Suprapubic skin (tissue), 3 donors: ENCODE measurements at regions not wholly inside any gene's neighbourhood (a gene's known extent, or its start where the extent isn't known, plus 50 kb on each side); places are given as distances from the start of the nearest gene placed in this dataset.

Source experiments
- POLR2A ChIP-seq, 2 donors: fragments of 450-650 bp; IDR thresholded peaks; one replicate each; pipeline ENCODE4 v1.6.1; 2017; ENCODE audit warnings: antibody characterized with exemption in 2 of 2, mild to moderate bottlenecking in 2 of 2, moderate library complexity in 2 of 2
- TF ChIP-seq, protein P1 (sequence below), 2 donors: fragments of 200-600 bp in 1 of 2; fragments of 450-650 bp in 1 of 2; sonication (generic) in 1 of 2; IDR thresholded peaks; one replicate each; pipeline ENCODE4 v1.5.1; 2016 to 2019; ENCODE audit warnings: antibody characterized with exemption in 2 of 2, mild to moderate bottlenecking in 1 of 2, moderate library complexity in 1 of 2

DNA sequence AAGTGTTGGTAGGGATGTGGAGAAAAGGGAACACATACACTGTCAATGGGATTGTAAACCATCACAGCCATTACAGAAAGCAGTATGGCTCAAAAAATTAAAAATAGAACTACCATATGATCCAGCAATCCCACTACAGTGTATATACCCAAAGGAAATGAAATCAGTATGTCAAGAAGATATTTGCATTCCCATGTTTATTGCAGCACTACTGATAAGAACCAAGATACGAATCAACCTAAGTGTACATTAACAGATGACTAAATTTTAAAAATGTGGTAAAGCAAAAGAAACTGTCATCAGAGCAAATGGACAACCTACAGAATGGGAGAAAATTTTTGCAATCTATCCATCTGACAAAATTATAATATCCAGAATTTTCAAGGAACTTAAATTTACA is 290.4 kb downstream of the IPMK start:
- TF ChIP-seq, protein P1, sequence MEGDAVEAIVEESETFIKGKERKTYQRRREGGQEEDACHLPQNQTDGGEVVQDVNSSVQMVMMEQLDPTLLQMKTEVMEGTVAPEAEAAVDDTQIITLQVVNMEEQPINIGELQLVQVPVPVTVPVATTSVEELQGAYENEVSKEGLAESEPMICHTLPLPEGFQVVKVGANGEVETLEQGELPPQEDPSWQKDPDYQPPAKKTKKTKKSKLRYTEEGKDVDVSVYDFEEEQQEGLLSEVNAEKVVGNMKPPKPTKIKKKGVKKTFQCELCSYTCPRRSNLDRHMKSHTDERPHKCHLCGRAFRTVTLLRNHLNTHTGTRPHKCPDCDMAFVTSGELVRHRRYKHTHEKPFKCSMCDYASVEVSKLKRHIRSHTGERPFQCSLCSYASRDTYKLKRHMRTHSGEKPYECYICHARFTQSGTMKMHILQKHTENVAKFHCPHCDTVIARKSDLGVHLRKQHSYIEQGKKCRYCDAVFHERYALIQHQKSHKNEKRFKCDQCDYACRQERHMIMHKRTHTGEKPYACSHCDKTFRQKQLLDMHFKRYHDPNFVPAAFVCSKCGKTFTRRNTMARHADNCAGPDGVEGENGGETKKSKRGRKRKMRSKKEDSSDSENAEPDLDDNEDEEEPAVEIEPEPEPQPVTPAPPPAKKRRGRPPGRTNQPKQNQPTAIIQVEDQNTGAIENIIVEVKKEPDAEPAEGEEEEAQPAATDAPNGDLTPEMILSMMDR (IDR thresholded peaks at IDR 0.05): no peak
- TF ChIP-seq POLR2A (IDR thresholded peaks at IDR 0.05): no peak
